22Rv1 (cell line): ENCODE measurements at regions not wholly inside any gene's neighbourhood (a gene's known extent, or its start where the extent isn't known, plus 50 kb on each side); places are given as distances from the start of the nearest gene placed in this dataset.

Experiments used
- CTCF ChIP-seq: fragments of 450-650 bp; IDR thresholded peaks from 2 replicates; pipeline ENCODE4 v1.5.1; 2017; ENCODE audit warnings: mild to moderate bottlenecking
- ZFX ChIP-seq: fragments of 450-650 bp; IDR thresholded peaks from 2 replicates; pipeline ENCODE4 v1.6.1; 2017; ENCODE audit warnings: antibody characterized with exemption, borderline replicate concordance

GRCh38 chr11:120028181-120028896, 109.6 kb downstream of the TRIM29 start:
- TF ChIP-seq CTCF: no peak
- TF ChIP-seq ZFX: no peak
